ENCODE measurements at regions not wholly inside any gene's neighbourhood (a gene's known extent, or its start where the extent isn't known, plus 50 kb on each side); places are given as distances from the start of the nearest gene placed in this dataset.

- H4K8ac ChIP-seq (ENCODE audit: extremely low read depth, insufficient read depth, low read length): no peak overlapping the region; the same call in 1 of the 2 replicates
- H3K79me2 ChIP-seq (ENCODE audit: control insufficient read depth in 1 of 2, insufficient read depth in 2 of 2, low read length in 2 of 2): no peaks in the 10 kb centered on the region
- no peak overlapping the region for H2AFZ ChIP-seq (ENCODE audit: low read length)
- H3K4me1 ChIP-seq (replicated peaks in 1 of 4; ENCODE audit: control insufficient read depth in 3 of 4, insufficient read depth in 4 of 4, low read length in 3 of 4): peaks cover 0 to 2% (median 0%) of the 10 kb centered on the region in 4 experiments; a peak in 1 of 7 replicates
- H3K4me3 ChIP-seq (ENCODE audit: extremely low read depth in 1 of 4, insufficient read depth in 2 of 4, low read depth in 3 of 4, low read length in 4 of 4): no peak overlapping the region
- no peak overlapping the region for H3K4ac ChIP-seq (replicated peaks; ENCODE audit: insufficient read length, low read depth, low read length)
- H3K18ac ChIP-seq (ENCODE audit: extremely low read depth, low read length): no peak overlapping the region
- no peak for TF ChIP-seq CBX5 (IDR thresholded peaks at IDR 0.05; ENCODE audit: low read depth, low read length)
- no peak for TF ChIP-seq JUN (IDR thresholded peaks at IDR 0.05; ENCODE audit: low read depth, low read length)
- TF ChIP-seq SIRT6 (IDR thresholded peaks at IDR 0.05; ENCODE audit: low read length): no peak
- no peak for TF ChIP-seq MAFK (IDR thresholded peaks at IDR 0.05; ENCODE audit: low read depth, low read length)
- TF ChIP-seq TCF12 (IDR thresholded peaks at IDR 0.05; ENCODE audit: low read depth, low read length): no peak
- TF ChIP-seq KDM4A (IDR thresholded peaks at IDR 0.05; ENCODE audit: low read depth, low read length, severe bottlenecking): no peak
- no peak for TF ChIP-seq HDAC2 (IDR thresholded peaks at IDR 0.05; ENCODE audit: borderline replicate concordance in 1 of 2, low read depth in 2 of 2, low read length in 2 of 2)
- TF ChIP-seq TEAD4 (IDR thresholded peaks at IDR 0.05; ENCODE audit: low read depth, low read length): no peak
- no peak for TF ChIP-seq SP1 (IDR thresholded peaks at IDR 0.05; ENCODE audit: low read depth, low read length)
- TF ChIP-seq NANOG (IDR thresholded peaks at IDR 0.05; ENCODE audit: insufficient read depth, low read depth, low read length, poor library complexity, severe bottlenecking): no peak
- TF ChIP-seq POLR2AphosphoS5 (IDR thresholded peaks at IDR 0.05; ENCODE audit: low read depth, low read length): no peak
- TF ChIP-seq FOSL1 (IDR thresholded peaks at IDR 0.05; ENCODE audit: insufficient read depth, low read depth, low read length): no peak
- TF ChIP-seq RFX5 (IDR thresholded peaks at IDR 0.05; ENCODE audit: borderline replicate concordance, low read depth, low read length): no peak
- H4K91ac ChIP-seq (replicated peaks; ENCODE audit: insufficient read length, low read length): no peak overlapping the region
- H3K36me3 ChIP-seq (ENCODE audit: control insufficient read depth in 2 of 4, insufficient read depth in 4 of 4, low read length in 3 of 4): no peaks in the 10 kb centered on the region
- DNase-seq (ENCODE audit: low read depth in 1 of 2, low spot score in 2 of 2) (no peak), FAIRE-seq (no peak)
- no peaks in the 10 kb centered on the region for H4K20me1 ChIP-seq (replicated peaks in 1 of 2; ENCODE audit: control insufficient read depth in 1 of 2, insufficient read depth in 2 of 2, low read length in 2 of 2)
- H3K9me3 ChIP-seq (ENCODE audit: insufficient read depth in 2 of 2, low read depth in 1 of 2, low read length in 1 of 2): no peaks in the 10 kb centered on the region
- ChIA-PET POLR2A (ENCODE audit: partially characterized antibody) (interaction anchor here (0.5 kb wide), 1 partner anchor 18 kb away, joined by 3 read pairs; no protein-coding TSS in a partner anchor), CTCF (ENCODE audit: partially characterized antibody) (interaction anchor here (0.6 to 1.9 kb wide), 10 partner anchors 8 to 229 kb away, joined by 3 to 5 read pairs (median 4); no protein-coding TSS in a partner anchor)
- H2AK5ac ChIP-seq (ENCODE audit: low read depth, low read length): no peak overlapping the region
- no peak overlapping the region for H3K56ac ChIP-seq (replicated peaks; ENCODE audit: insufficient read length, low read depth, low read length)
- H2BK15ac ChIP-seq (ENCODE audit: low read length): no peak overlapping the region
- no peaks in the 10 kb centered on the region for H3K23me2 ChIP-seq (ENCODE audit: low read depth, low read length)
- H3K79me1 ChIP-seq (ENCODE audit: low read depth, low read length): no peaks in the 10 kb centered on the region
- H3K14ac ChIP-seq (ENCODE audit: insufficient read length): no peak overlapping the region
- no peak overlapping the region for H3K9ac ChIP-seq (replicated peaks in 1 of 4; ENCODE audit: extremely low read depth in 1 of 4, low read depth in 3 of 4, low read length in 3 of 4)
- H2BK5ac ChIP-seq (ENCODE audit: low read depth, low read length): no peak overlapping the region
- no peak overlapping the region for H3K27ac ChIP-seq (ENCODE audit: low read depth, low read length)
- no peaks in the 10 kb centered on the region for H3K27me3 ChIP-seq (replicated peaks in 1 of 4; ENCODE audit: control insufficient read depth in 3 of 4, extremely low read depth in 1 of 4, insufficient read depth in 3 of 4, low read length in 3 of 4)
- WGBS, 2 experiments (ENCODE audit: extremely low coverage in 1 of 2, insufficient coverage in 1 of 2, insufficient read length in 1 of 2, insufficient replicate concordance in 2 of 2, low coverage in 1 of 2, low lambda C conversion rate in 2 of 2, missing lambda C conversion rate in 1 of 2): 88% methylated on average over 6 of the region's 6 CpGs; no CpG with 5 or more reads in 1 of the 2 experiments
- H2BK120ac ChIP-seq (replicated peaks; ENCODE audit: low read depth, low read length): no peak overlapping the region
- no peak overlapping the region for H3K4me2 ChIP-seq (ENCODE audit: insufficient read depth in 1 of 2, low read depth in 2 of 2, low read length in 2 of 2)
- H3K23ac ChIP-seq (ENCODE audit: insufficient read length): no peak overlapping the region
- H2BK12ac ChIP-seq (ENCODE audit: low read depth, low read length): no peak overlapping the region
- no peak overlapping the region for H2BK20ac ChIP-seq (ENCODE audit: low read length)
- H4K5ac ChIP-seq (ENCODE audit: insufficient read length, low read depth, low read length): no peak overlapping the region
Measured at GRCh38 chr9:786405-786804, 55.1 kb upstream of the DMRT1 start.

Measured in H1 (cell line).